Retina (tissue), 1 donor: ENCODE measurements at regions not wholly inside any gene's neighbourhood (a gene's known extent, or its start where the extent isn't known, plus 50 kb on each side); places are given as distances from the start of the nearest gene placed in this dataset.
A peak's percentile ranks its signal among the peaks of the same experiment; 100 is the strongest.
"Not testable (repeated sequence)": the region's sequence is repeated elsewhere in the genome, so short reads cannot be mapped to it uniquely, and the experiment has no call there.

Experiments
- DNase-seq: peaks from one replicate; pipeline ENCODE4 v3.0.0-alpha.2; 2016

DNA sequence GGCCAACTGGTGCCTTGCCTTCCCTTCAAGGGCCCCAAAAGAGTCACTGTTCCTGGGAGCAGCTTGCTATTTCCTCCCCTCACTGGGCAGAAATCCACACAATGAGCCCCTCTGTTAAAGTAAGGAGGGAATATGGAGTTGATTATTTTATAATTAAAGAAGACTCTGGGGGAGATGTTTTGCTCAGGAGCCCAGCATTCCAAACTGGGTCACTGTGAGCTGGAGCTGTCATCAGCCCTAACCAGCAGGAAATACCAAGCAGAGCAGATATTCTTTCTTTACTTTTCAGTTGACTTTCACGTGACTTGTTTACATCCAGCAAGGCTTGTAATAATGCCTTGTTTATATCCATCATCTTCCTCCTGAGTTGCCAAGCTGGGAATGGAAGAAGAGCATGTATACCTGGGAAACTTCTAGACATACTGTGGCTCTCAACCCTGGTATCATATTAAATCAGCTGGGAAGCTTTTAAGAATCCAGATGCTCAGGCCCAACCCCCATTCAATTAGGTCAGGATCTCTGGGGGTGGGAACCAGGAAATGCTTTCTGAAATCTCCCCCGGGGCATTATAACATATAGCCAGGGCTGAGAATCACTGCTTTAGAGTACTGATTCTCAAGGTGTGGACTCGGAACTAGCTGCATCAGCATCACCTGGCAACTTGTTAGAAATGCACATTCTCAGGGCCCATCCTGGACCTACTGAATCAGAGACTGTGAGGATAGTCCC, 175.6 kb upstream of the MYLIP start:
- peak; percentile 60 for DNase-seq

DNA sequence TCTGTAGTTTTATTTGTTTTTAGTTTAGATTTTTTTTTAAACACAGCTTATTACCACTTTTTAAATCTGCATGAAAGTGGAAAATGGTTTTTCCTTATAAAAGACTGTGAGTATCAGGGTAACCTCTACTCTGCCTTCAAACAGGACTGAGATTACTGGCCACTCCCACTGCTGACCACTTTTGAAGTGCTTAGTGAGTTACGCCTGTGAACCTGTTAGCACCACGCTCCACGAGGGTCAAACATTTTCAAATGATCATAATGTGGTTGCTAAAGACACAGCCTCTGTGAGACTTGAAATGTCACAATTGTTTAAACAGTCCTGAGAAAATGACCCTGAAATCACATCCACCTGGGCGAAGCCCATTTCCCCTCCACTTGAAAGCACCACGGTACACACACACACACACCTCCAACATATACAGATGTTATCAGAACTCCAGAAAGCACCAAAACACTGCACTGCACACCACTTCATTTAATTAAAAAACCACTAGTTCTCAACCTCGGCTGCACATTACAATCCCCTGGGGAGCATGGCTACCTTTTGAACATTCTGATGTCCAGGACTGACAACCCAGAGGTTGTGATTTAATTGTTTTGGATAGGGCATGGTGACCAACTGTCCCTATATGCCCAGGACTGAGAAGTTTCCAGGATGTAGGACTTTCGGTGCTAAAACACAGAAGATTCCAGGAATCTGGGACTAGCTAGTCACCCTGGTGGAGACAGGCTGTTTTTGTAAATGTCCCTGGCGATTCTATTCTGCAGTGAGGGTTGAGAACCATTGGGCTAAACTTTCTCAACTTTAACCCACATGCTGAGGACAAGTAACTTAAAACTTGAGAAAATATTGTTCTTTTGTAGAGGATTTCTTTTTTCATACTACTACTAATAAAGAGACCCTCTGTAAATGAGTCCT, 176.4 kb upstream of the MYLIP start:
- peak; percentile 12 for DNase-seq

DNA sequence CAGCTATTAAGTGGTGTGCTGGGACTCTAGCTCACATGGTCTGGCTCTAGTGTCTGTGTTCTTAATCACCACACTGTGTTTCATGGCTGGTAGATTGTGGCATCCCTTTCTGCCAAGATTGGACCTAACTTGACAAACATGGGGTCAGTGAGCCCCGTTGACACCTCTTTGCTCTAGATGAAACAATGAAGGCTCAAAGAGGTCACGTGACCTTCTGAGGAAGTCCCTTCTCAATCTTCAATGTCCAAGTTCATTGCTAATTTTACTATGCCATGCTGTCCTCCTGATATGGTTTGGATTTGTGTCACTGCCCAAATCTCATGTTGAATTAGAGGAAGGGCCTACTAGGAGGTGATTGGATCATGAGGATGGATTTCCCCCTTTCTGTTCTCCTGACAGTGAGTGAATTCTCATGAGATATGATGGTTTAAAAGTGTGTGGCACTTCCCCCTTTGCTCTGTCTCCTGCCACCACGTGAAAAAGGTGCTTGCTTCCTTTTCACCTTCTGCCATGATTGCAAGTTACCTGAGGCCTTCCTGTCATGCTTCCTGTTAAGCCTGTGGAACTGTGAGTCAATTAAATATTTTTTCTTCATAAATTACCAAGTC, 177.8 kb upstream of the MYLIP start:
- no peak for DNase-seq

DNA sequence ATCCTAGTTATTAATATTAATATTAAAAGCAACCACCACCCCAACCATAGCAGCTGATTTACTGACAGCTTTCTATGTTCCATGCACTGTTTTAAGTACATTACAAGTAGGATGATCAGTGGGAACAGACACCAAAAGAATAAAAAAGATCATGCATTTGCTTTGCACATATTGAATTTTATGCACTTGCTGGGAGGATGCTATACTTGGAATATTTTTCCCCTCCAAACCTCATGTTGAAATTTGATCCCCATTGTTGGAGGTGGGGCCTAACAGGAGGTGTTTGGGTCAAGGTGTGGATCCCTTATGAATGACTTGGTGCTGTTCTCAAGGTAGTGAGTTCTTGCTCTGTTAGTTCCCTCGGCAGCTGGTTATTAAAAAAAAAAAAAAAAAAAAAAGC, 178.9 kb upstream of the MYLIP start:
- DNase-seq, result no peak

DNA sequence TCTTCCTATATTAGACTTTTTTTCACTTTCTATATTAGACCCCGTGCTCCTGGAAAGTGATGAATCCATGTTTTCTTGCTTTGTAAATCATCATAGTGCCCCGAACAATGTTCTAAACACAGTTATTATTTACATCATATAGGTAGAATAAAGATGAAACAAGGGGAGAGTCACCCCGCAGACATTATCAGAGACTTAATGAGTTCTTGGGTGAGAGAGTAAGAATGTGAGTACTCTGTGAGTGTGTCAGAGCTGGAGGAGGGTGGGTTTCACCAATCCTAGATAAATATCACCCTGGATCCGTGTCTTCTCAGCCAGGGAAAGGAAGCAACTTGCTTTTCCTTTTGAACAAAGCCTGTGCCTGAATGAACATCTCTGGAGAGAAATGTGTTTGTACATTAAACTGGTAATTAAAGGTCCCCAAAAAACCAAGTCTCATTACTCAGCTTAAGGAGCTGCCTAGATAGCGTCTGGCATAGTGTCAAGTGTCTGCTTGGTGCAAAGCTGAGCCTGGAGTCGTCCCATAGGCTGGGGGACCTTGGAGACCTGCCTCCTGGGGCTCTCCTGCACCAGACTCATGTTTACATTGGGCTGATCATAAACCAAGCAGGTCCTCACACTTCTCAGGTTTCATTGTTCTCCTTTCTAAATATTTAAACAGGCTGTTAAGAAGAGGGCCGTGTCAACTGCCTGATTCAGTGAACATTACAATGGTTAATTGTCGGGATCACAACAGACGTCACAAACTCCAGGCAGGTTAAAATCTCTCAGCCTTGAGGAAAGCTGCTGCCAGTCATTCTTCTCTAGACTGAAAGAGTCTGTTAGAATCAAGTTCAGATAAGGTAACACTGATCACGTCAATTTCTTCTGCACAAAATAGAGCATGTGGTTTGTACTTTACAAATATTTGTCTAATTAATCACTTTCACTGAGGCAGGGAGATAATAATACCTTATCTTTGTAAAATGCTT, 179.7 kb upstream of the MYLIP start:
- DNase-seq, result peak; percentile 34

DNA sequence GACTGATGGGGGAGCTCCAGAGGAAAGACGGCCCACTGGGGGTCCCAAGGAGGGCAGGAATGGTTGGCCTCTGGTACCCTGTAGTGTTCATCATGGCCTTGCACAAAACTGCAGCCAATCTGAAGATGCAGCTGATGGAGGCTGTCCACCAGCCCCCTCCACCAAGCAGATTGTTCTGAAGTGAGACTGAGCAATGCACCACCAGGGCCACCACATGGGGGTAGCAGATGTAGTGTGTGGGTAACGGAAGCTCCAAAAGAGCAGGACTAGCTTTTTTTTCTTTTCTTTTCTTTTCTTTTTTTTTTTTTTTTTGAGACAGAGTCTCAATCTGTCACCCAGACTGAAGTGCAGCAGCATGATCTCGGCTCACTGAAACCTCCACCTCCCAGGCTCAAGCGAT, 181.0 kb upstream of the MYLIP start:
- no peak for DNase-seq

DNA sequence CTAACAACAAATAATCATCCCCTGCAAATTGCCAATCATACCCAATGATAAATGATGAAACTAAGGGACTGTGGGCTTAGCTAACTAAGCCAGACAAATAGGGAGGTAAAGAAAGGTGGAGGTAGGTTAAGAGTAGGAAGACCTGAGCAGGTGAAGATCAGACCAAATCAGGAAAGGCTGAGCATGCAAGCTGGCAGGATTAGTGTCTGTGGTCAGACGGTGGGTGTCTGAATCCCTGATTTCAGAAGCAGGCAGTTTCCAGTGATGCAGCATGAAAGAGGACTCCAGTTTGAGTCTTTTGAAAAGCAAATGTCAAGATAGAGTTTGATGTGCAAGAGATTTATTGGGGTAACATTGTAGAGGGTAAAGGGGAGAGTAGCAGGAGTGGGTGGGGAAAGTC, 181.4 kb upstream of the MYLIP start:
- no peak for DNase-seq

DNA sequence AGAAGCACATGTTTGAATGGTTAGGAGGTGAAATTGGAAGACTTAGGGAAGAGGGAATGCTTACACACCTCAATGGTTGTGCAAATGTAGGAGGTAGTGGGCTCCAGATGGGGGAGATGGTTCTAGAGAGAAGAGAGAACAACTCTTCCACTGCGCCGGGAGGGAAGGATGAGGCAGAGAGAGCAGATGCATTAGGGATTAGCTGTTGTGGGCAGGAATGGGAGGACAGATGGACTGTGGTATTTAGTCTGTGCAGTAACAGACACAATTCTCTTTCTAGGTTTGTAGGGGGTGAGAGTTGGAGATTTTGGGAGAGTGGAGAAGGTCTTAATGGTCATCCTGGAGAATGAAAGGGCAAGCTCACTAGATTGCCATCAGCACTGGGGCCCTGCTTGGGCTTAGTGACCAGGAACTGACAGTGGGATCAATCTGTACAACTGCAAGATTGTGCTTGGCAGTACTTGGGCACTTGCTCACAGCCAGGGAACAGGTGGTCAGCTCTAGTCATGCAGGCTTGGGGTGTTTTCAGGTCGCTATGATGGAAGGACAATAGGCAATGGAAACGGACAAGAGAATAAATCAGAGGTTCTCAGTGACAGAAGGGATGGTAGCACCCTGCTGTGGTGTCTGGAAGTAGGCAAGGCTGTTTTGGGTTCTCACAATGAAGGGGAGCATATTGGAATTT, 182.0 kb upstream of the MYLIP start:
- peak; percentile 13 for DNase-seq

DNA sequence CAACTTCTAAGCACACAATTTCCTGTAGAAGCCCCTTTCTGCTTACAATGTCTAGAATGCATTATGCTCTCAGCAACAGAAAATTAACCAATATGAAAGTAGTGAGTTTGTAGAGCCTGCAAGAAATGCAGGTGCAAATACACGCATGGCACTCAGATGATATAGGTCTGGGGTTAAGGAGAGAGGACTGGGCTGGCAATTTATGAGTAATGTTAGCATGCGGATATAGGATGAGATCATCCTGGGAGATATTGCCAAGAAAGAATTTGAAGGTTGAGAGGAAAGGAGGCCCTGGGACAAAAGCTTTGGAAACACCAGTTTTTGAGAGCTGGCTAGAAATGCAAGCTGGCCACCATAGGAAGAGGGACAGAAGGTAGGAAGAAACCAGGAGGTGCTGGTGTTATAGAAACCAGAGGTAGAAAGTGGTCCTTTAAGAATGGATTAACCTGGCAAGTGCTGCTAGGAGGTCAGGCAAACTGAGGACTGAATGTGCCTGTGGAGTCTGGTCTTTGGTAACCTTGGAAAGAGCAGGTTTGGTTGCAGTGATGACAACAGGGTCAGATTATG, 183.2 kb upstream of the MYLIP start:
- no peak for DNase-seq

DNA sequence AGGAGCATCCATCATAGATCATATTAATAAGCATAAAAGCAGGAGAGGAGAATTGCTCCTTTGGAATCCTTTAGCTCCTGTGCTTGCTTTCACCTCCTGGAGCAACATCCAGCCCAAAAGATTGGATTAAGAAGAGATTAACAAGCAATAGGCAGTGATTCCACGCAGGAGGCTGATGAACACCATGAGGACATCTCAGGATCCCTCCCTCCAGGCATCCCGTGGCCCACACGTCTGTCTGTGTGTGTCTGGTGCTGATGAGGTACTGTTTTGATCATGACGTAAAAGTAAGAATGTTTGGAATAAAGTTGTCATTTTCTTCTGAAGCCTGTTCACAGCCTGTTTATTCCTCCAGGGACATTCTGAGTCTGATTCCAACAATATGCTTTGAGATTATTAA, 185.5 kb upstream of the MYLIP start:
- no peak for DNase-seq

DNA sequence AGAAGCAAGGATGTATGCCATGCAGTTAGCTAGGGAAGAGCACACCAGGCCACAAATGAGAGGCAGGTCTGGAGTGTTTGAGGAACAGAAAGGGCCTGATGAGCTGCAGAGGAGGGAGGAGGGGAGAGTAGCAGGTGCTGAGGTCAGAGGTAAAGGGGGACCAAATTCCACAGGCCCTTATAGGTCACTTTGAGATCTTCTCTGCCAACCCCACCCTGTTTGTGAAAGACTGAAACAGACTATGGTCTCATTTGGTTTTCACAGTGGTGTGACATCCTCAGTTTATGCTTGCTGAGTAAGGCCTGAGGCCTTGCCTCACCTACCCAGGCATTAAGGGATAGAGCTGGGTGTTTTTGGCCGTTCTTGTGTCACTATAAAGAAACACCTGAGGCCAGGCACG, 187.7 kb upstream of the MYLIP start:
- no peak for DNase-seq

DNA sequence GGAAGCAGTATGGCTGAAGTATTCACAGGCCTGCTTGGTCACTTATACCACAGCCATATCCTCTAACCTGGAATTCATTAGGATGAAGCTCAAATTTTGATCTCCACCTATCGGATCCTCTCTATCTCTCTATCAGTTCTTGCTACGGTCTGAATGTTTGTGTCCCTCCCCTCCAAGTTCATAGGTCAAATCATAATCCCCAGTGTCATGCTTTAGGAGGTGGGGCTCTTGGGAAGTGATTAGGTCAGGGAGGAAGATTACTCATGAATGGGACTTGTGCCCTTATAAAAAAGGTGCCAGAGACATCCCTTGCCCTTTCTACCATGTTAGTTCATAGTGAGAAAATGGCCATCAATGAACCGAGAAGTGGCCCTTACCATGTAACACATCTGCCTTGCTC, 190.8 kb upstream of the MYLIP start:
- no peak for DNase-seq

DNA sequence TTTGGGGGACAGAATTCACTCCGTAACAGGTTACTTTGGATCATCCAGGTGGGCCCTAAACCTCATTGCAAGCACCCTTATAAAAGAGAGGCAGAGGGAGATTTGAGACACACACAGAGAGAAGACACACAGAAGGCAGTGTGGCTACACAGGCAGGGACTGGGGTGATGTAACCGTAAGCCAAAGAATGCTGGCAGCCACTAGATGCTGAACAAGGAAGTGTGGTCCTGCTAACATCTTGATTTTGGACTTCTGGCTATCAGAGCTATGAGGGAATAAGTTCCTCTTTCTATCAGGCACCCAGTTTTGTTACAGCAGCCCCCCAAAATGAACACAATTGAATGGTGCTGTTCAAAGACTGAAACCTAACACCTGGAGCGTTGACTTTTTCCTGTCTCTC, 191.3 kb upstream of the MYLIP start:
- DNase-seq, result no peak

DNA sequence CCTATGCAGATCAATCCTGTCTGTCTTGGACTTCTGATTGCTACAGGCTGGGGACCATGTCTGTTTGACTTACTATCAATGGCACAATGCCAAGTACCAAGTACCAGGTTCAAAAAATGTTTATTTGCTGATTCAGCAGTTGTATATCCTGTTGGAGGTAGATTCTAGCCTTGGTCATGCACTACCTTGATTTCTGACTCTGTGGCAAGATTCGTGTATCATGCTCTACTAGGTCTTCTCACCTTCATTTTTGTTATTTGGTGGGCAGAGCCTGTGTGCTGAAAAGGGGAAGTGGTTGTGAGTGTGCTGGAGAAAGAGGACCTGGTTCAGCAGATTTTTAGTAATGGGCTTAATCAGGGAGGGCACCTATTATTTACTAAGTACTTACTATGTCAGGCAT, 192.4 kb upstream of the MYLIP start:
- DNase-seq, result no peak

DNA sequence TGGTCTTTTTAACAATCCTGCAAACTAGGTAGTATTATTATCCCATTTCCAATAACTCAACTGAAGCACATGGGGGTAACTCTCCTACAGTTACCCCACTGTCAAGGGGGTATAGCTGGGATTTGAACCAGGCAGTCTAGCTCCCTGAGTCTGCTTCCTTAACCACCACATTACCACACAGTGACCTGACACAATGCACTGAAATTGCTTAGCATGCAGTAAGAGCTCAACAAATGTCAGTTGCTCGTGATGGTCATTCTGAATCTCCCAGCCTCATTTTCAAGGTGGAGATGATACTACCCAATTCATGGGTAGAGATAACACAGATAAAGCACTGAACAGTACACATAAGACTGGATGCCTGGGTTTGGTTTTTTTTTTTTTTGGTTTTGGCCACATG, 193.2 kb upstream of the MYLIP start:
- DNase-seq, result no peak

DNA sequence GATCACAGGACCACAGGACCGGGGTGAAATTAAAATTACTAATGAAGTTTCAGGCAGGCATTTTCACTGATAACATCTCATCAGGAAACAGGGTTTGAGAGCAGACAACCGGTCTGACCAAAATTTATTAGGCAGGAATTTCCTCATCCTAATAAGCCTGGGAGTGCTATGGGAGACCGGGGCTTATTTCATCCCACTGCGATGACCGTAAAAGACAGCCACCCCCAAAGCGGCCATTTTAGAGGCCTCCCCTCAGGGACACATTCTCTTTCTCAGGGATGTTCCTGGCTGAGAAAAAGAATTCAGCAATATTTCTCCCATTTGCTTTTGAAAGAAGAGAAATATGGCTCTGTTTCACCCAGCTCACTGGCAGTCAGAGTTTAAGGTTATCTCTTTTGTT, 197.2 kb upstream of the MYLIP start:
- DNase-seq, result not testable (repeated sequence)

DNA sequence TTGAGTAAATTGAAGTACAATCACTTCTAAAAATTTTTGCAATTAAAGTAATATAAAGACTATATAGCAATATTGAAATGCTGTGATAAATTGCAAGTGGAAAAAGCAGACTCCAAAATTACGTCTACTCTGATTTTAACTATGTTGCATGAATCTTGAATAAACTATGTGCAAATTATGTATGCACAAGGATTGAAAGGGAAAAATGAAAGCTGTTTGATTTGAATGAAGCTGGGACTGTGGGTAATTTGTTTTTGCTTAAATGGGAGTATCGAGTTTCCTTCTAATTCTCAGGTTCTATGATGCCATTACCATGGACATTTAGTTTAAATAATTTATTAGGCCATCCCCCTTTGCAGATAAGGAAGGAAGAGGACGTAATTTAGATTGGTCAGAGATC, 198.7 kb upstream of the MYLIP start:
- DNase-seq, result no peak

DNA sequence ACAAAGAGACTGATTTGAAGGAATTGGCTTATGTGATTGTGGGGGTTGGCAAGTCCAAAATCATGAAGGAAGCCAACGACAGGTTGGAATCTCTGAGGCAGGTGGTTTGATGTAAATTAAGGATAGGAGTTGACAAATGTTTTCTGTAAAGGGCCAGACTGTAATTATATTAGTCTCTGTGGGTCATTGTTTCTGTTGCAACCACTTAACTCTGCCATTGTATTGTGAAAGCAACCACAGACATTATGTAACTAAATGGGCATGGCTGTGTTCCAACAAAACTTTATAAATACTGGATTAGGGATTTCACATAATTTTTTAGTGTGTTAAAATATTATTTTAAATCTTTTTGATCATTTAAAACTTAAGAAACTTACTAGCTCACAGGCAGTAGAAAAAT, 199.2 kb upstream of the MYLIP start:
- no peak for DNase-seq

DNA sequence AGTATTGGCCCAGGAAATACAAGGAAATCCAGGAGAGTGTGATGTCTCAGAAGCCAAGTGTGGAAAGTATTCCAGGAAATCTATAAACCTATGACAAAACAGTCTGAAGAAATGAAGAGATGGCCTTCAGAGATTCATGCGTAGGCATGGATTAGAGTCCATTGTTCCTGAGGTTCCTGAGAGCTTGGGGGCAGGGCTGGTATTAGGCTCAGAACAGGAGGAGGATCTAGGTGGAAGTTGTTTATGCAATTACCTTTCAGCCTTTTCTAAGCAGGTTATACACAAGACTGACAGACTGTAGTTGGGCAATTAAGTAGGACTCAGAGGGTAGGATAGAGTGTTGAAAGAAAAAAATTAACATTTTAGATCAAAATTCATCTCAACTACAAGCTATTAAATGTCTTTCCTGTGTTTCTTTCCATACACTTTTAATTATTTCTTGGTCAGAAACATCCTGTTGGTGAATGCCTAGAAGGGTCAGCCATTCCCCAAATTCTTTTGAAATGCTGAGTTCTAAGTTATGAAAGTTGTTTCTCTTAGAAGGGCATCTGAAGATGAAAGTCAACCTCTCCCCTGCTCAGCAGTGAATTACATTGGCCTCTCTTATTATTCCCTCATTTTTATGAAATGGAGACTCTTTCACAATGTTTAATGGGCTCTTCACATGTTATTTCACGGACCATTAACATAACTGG, 201.2 kb upstream of the MYLIP start:
- DNase-seq, result no peak

DNA sequence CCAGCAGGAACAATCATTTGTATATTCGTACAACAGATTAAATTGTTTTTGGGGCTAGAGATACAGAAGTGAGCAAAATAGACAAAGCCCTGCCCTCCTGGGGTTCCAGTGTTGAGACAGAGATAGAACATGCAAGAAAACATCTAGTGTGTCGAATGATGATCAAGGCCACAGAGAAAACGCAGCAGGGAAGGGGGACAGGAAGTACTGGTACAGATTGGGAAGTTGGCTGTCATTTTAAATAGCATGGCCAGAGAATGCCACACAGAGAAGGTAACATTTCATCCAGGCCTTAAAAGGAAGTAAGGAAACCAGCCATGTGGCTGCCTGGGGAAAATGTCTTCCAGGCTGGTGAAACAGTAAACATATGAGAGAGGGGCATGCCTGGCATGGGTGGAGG, 202.6 kb upstream of the MYLIP start:
- DNase-seq, result no peak

DNA sequence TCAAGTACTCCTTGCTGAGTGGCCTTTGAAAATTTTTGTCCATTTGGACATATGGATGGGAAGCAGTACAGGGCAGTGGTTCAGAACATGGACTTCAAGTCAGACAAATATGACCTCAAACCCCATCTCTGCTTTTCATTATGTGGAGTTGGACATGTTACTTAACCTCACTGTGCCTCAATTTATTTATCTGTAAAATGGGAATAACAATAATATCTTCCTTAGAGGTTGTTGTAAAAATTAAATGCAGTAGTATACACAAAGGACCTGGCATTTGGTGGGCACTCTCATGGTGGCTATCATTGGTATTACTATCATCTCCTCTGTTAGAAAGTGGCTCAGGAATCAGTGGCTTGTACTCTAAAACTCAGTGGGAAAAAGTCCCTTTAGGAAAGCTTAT, 204.0 kb upstream of the MYLIP start:
- DNase-seq, result no peak
